Activated CD8-positive, alpha-beta T cell treated with anti-CD3 and anti-CD28 coated beads for 36 hours (primary cell): ENCODE measurements at regions not wholly inside any gene's neighbourhood (a gene's known extent, or its start where the extent isn't known, plus 50 kb on each side); places are given as distances from the start of the nearest gene placed in this dataset.

Experiments used
- ATAC-seq: fragments of 200-7000 bp; cut with Tn5 transposase; one replicate; pipeline ENCODE4 v1.10.0; 2021; ENCODE audit warnings: mild to moderate bottlenecking, moderate library complexity
- CTCF ChIA-PET: fragments of 350-600 bp; sonication (Branson Sonifier 250); formaldehyde crosslinking; loops from one replicate; lab custom pipeline; 2021; ENCODE audit warnings: antibody characterized with exemption; lab: Charles Lee
- POLR2A ChIA-PET: fragments of 350-600 bp; sonication (Branson Sonifier 250); formaldehyde crosslinking; loops from one replicate; lab custom pipeline; 2021; ENCODE audit warnings: antibody characterized with exemption; lab: Charles Lee
- DNase-seq: peaks from one replicate; pipeline ENCODE4 v3.0.0-alpha.2; 2020
- H3K27ac Mint-ChIP-seq: one replicate; pipeline ENCODE4 v1.8.0; 2021; ENCODE audit warnings: mild to moderate bottlenecking, mixed read lengths
- H3K27me3 Mint-ChIP-seq: one replicate; pipeline ENCODE4 v1.8.0; 2021; ENCODE audit warnings: mixed read lengths
- H3K36me3 Mint-ChIP-seq: one replicate; pipeline ENCODE4 v1.8.0; 2021; ENCODE audit warnings: low read depth, mixed read lengths
- H3K4me1 Mint-ChIP-seq: one replicate; pipeline ENCODE4 v1.8.0; 2021; ENCODE audit warnings: low read depth, mixed read lengths
- H3K4me3 Mint-ChIP-seq: one replicate; pipeline ENCODE4 v1.8.0; 2021; ENCODE audit warnings: mild to moderate bottlenecking, moderate library complexity, mixed read lengths
- H3K9me3 Mint-ChIP-seq: one replicate; pipeline ENCODE4 v1.8.0; 2021; ENCODE audit warnings: mixed read lengths
- CTCF ChIP-seq: fragments of 200-600 bp; IDR thresholded peaks from one replicate; pipeline ENCODE4 v1.8.0; 2022; ENCODE audit warnings: antibody characterized with exemption, mild to moderate bottlenecking
- intact Hi-C: fragments of 100-400 bp; cut with micrococcal nuclease; formaldehyde crosslinking; loops from one replicate; pipeline ENCODE4 v1.10.0; 2022

GRCh38 chr9:2936221-2936620, 92.3 kb upstream of the PUM3 start:
- Mint-ChIP-seq H3K4me3 (no peak overlapping the region), H3K9me3 (no peaks in the 10 kb centered on the region), H3K36me3 (no peaks in the 10 kb centered on the region), H3K4me1 (no peaks in the 10 kb centered on the region), H3K27me3 (peaks cover 6% of the 10 kb centered on the region), H3K27ac (no peak overlapping the region)
- POLR2A ChIA-PET: no interaction called here
- no peak for ATAC-seq
- intact Hi-C loops: no loop called here
- CTCF ChIA-PET: no interaction called here
- no peak for DNase-seq
- TF ChIP-seq CTCF: no peak

- TF ChIP-seq CTCF: no peak
- H3K4me1 Mint-ChIP-seq: no peaks in the 10 kb centered on the region
- H3K36me3 Mint-ChIP-seq: no peaks in the 10 kb centered on the region
- POLR2A ChIA-PET: interaction anchor here (0.9 kb wide), 1 partner anchor 218 kb away, joined by 3 read pairs; no protein-coding TSS in a partner anchor
- ATAC-seq (no peak), DNase-seq (no peak)
- peaks cover 6% of the 10 kb centered on the region for H3K27me3 Mint-ChIP-seq
- intact Hi-C loops: no loop called here
- no peak overlapping the region for H3K4me3 Mint-ChIP-seq
- no peaks in the 10 kb centered on the region for H3K9me3 Mint-ChIP-seq
- no peak overlapping the region for H3K27ac Mint-ChIP-seq
- CTCF ChIA-PET: no interaction called here
Measured at GRCh38 chr9:2934883-2935282, 91.0 kb upstream of the PUM3 start.

GRCh38 chr9:2934241-2934650, 90.4 kb upstream of the PUM3 start:
- no peak for TF ChIP-seq CTCF
- H3K27me3 Mint-ChIP-seq: peaks cover 4% of the 10 kb centered on the region
- H3K4me1 Mint-ChIP-seq: no peaks in the 10 kb centered on the region
- no peaks in the 10 kb centered on the region for H3K9me3 Mint-ChIP-seq
- ATAC-seq: no peak
- no peak overlapping the region for H3K27ac Mint-ChIP-seq
- intact Hi-C loops: no loop called here
- CTCF ChIA-PET: no interaction called here
- DNase-seq: no peak
- H3K4me3 Mint-ChIP-seq: no peak overlapping the region
- POLR2A ChIA-PET: no interaction called here
- H3K36me3 Mint-ChIP-seq: no peaks in the 10 kb centered on the region

GRCh38 chr9:2933165-2934095, 89.5 kb upstream of the PUM3 start:
- Mint-ChIP-seq H3K27ac (no peak overlapping the region), H3K27me3 (no peaks in the 10 kb centered on the region), H3K9me3 (no peaks in the 10 kb centered on the region), H3K36me3 (no peaks in the 10 kb centered on the region), H3K4me3 (no peak overlapping the region), H3K4me1 (no peaks in the 10 kb centered on the region)
- TF ChIP-seq CTCF: no peak
- POLR2A ChIA-PET: no interaction called here
- ATAC-seq (no peak), DNase-seq (no peak)
- CTCF ChIA-PET: no interaction called here
- intact Hi-C loops: no loop called here

GRCh38 chr9:2928411-2928810, 84.5 kb upstream of the PUM3 start:
- DNase-seq (no peak), ATAC-seq (no peak)
- no peak for TF ChIP-seq CTCF
- Mint-ChIP-seq H3K27ac (no peak overlapping the region), H3K27me3 (peaks cover 8% of the 10 kb centered on the region), H3K9me3 (peaks cover 1% of the 10 kb centered on the region), H3K36me3 (no peaks in the 10 kb centered on the region), H3K4me3 (no peak overlapping the region), H3K4me1 (no peaks in the 10 kb centered on the region)
- intact Hi-C loops: no loop called here
- ChIA-PET CTCF (interaction anchor here (0.7 kb wide), 1 partner anchor 16 kb away, joined by 3 read pairs; no protein-coding TSS in a partner anchor), POLR2A (no interaction called here)
